ENCODE measurements at regions not wholly inside any gene's neighbourhood (a gene's known extent, or its start where the extent isn't known, plus 50 kb on each side); places are given as distances from the start of the nearest gene placed in this dataset.

GRCh38 chr12:124080649-124081048 lies 107.6 kb downstream of the ZNF664 start:
- no peaks in the 10 kb centered on the region for H3K9me3 Mint-ChIP-seq
- H3K4me1 Mint-ChIP-seq = no peaks in the 10 kb centered on the region
- H3K4me3 Mint-ChIP-seq = no peak overlapping the region
- H3K36me3 Mint-ChIP-seq (ENCODE audit: low read depth) = no peaks in the 10 kb centered on the region
- no peak overlapping the region for H3K27ac Mint-ChIP-seq
- TF ChIP-seq, protein P1, sequence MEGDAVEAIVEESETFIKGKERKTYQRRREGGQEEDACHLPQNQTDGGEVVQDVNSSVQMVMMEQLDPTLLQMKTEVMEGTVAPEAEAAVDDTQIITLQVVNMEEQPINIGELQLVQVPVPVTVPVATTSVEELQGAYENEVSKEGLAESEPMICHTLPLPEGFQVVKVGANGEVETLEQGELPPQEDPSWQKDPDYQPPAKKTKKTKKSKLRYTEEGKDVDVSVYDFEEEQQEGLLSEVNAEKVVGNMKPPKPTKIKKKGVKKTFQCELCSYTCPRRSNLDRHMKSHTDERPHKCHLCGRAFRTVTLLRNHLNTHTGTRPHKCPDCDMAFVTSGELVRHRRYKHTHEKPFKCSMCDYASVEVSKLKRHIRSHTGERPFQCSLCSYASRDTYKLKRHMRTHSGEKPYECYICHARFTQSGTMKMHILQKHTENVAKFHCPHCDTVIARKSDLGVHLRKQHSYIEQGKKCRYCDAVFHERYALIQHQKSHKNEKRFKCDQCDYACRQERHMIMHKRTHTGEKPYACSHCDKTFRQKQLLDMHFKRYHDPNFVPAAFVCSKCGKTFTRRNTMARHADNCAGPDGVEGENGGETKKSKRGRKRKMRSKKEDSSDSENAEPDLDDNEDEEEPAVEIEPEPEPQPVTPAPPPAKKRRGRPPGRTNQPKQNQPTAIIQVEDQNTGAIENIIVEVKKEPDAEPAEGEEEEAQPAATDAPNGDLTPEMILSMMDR (IDR thresholded peaks at IDR 0.05; ENCODE audit: unreplicated experiment in 3 of 3) = no peak
- H3K27me3 Mint-ChIP-seq (ENCODE audit: low read depth) = no peaks in the 10 kb centered on the region

DNA sequence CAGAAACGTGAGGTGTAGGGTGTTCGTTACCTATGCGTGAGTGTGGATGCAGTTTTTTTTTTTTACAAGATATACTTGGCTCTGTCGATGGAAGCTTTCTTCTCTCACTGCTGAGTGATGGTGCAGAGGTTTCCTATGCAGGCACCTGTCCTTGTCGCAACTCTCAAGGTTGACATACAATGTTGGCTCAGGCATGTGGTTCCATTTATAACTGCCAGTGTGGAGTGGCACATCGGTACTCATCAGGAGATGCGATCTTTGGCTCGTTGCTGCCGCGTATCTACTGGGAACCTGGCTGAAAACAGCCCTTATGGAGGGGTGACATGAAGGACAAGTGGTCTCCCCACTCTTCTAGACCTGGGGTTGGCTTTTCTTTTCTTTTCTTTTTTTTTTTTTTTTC lies 109.0 kb downstream of the ZNF664 start:
- peaks cover 1% of the 10 kb centered on the region for H3K4me1 Mint-ChIP-seq
- H3K36me3 Mint-ChIP-seq (ENCODE audit: low read depth) = no peaks in the 10 kb centered on the region
- H3K9me3 Mint-ChIP-seq = no peaks in the 10 kb centered on the region
- no peak overlapping the region for H3K27ac Mint-ChIP-seq
- H3K27me3 Mint-ChIP-seq (ENCODE audit: low read depth) = no peaks in the 10 kb centered on the region
- no peak overlapping the region for H3K4me3 Mint-ChIP-seq
- TF ChIP-seq, protein P1 (IDR thresholded peaks at IDR 0.05; ENCODE audit: unreplicated experiment in 3 of 3) = no peak

GRCh38 chr12:124082687-124083086 lies 109.7 kb downstream of the ZNF664 start:
- Mint-ChIP-seq H3K4me1 (peaks cover 8% of the 10 kb centered on the region), H3K9me3 (no peaks in the 10 kb centered on the region), H3K4me3 (no peak overlapping the region)

DNA sequence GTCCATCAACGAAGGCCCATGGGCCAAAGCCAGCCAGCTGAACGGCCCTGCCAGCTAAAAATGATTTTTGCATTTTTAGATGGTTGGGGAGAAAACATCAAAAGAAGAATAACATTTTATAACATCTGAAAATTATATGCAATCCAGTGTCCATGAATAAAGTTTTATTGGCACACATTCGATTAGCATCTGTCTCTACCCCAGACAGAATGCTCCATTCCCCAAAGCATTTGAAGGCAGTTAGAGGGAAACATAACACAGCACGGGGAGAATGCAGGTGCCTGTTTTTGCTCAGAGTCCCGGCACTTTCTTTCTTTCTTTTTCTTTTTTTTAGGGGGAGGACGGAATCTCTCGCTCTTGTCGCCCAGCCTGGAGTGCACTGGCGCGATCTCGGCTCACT lies 110.7 kb downstream of the ZNF664 start:
- Mint-ChIP-seq H3K4me3 (no peak overlapping the region), H3K4me1 (peaks cover 18% of the 10 kb centered on the region), H3K27me3 (ENCODE audit: low read depth) (no peaks in the 10 kb centered on the region), H3K9me3 (no peaks in the 10 kb centered on the region), H3K36me3 (ENCODE audit: low read depth) (no peaks in the 10 kb centered on the region), H3K27ac (no peak overlapping the region)
- TF ChIP-seq, protein P1 (IDR thresholded peaks at IDR 0.05; ENCODE audit: unreplicated experiment in 3 of 3) = no peak

More at GRCh38 chr12:124082687-124083086, 109.7 kb downstream of the ZNF664 start:
- TF ChIP-seq, protein P1 (IDR thresholded peaks at IDR 0.05; ENCODE audit: unreplicated experiment in 3 of 3) = no peak
- Mint-ChIP-seq H3K27ac (no peak overlapping the region), H3K27me3 (ENCODE audit: low read depth) (no peaks in the 10 kb centered on the region), H3K36me3 (ENCODE audit: low read depth) (no peaks in the 10 kb centered on the region)

GRCh38 chr12:124085419-124086296 lies 112.6 kb downstream of the ZNF664 start:
- H3K27ac Mint-ChIP-seq = peak overlapping the region in 2 of 3 experiments; percentile 31 to 43
- TF ChIP-seq, protein P1 (IDR thresholded peaks at IDR 0.05; ENCODE audit: unreplicated experiment in 3 of 3) = no peak
- H3K36me3 Mint-ChIP-seq (ENCODE audit: low read depth) = no peaks in the 10 kb centered on the region
- H3K4me3 Mint-ChIP-seq = no peak overlapping the region
- H3K4me1 Mint-ChIP-seq = peaks cover 20% of the 10 kb centered on the region
- H3K9me3 Mint-ChIP-seq = no peaks in the 10 kb centered on the region
- no peaks in the 10 kb centered on the region for H3K27me3 Mint-ChIP-seq (ENCODE audit: low read depth)
